GM12878 (cell line): ENCODE measurements at regions not wholly inside any gene's neighbourhood (a gene's known extent, or its start where the extent isn't known, plus 50 kb on each side); places are given as distances from the start of the nearest gene placed in this dataset.

Source experiments
- ATAC-seq: fragments of 200-7000 bp; cut with Tn5 transposase; 3 replicates; pipeline ENCODE4 v1.9.1; 2020; ENCODE audit warnings: mild to moderate bottlenecking, moderate library complexity
- BruUV-seq: library from RNA; stranded (reverse); fragments of 400-500 nt; replicated peaks from 2 replicates; lab custom pipeline; 2021; lab: Mats Ljungman, UMichigan
- CTCF ChIA-PET: fragments of 300-600 bp; sonication (Branson Sonifier 250); formaldehyde crosslinking; extraction: SDS; loops from one replicate; lab custom pipeline; 2021; ENCODE audit warnings: inconsistent platforms; lab: Yijun Ruan, JAX
- POLR2A ChIA-PET: fragments of 350-600 bp; formaldehyde crosslinking; extraction: SDS; loops from one replicate; lab custom pipeline; 2021; ENCODE audit warnings: inconsistent platforms; lab: Charles Lee
- RAD21 ChIA-PET: fragments of 300-600 bp; sonication (Branson Sonifier 250); formaldehyde crosslinking; loops from one replicate; lab custom pipeline; 2023; ENCODE audit warnings: antibody characterized with exemption; ENCODE audit not compliant: unreplicated experiment; lab: Charles Lee
- SMC1A ChIA-PET: fragments of 300-600 bp; sonication (Branson Sonifier 250); formaldehyde crosslinking; loops from one replicate; lab custom pipeline; 2023; ENCODE audit not compliant: unreplicated experiment, uncharacterized antibody; lab: Charles Lee
- DNase-seq: peaks from one replicate; pipeline ENCODE4 v3.0.0-alpha.2; 2011; ENCODE audit warnings: low read depth, low spot score
- FAIRE-seq: peaks from 3 replicates; lab custom pipeline; 2011; peaks lifted over from hg19 to GRCh38; lab: Jason Lieb, UNC
- H2AFZ ChIP-seq: 2 replicates; pipeline ENCODE4 v1.6.0; 2011; ENCODE audit warnings: low read depth, low read length, control low read depth; ENCODE audit not compliant: control insufficient read depth
- H3K27ac ChIP-seq: 2 replicates; pipeline ENCODE4 v1.5.1; 2011; ENCODE audit warnings: control low read depth; ENCODE audit not compliant: control insufficient read depth, insufficient read depth
- H3K27me3 ChIP-seq, 2 experiments: replicated peaks in 1 of 2; 2 replicates each; pipeline versions ENCODE4 v1.6.0 to v1.6.1; 2011; ENCODE audit warnings: low read length in 1 of 2; ENCODE audit not compliant: control insufficient read depth in 2 of 2, insufficient read depth in 2 of 2
- H3K36me3 ChIP-seq, 2 experiments: 2 replicates each; pipeline ENCODE4 v1.5.1; 2011; ENCODE audit warnings: low read length in 1 of 2; ENCODE audit not compliant: control insufficient read depth in 2 of 2, insufficient read depth in 2 of 2
- H3K4me1 ChIP-seq: 2 replicates; pipeline ENCODE4 v1.6.1; 2011; ENCODE audit warnings: mild to moderate bottlenecking, low read length, moderate library complexity, mixed read lengths; ENCODE audit not compliant: control insufficient read depth, insufficient read depth
- H3K4me2 ChIP-seq: 2 replicates; pipeline ENCODE4 v1.6.0; 2011; ENCODE audit warnings: control low read depth; ENCODE audit not compliant: control insufficient read depth, insufficient read depth
- H3K4me3 ChIP-seq: fragments of 200-600 bp; sonication (generic); 2 replicates; pipeline ENCODE4 v1.5.1; 2016
- H3K79me2 ChIP-seq: 2 replicates; pipeline ENCODE4 v1.6.0; 2011; ENCODE audit warnings: low read length; ENCODE audit not compliant: control insufficient read depth, insufficient read depth
- H3K9ac ChIP-seq: 2 replicates; pipeline ENCODE4 v1.8.0; 2011; ENCODE audit warnings: low read length, control low read depth, mixed read lengths; ENCODE audit not compliant: control insufficient read depth, insufficient read depth
- H3K9me3 ChIP-seq: replicated peaks from 3 replicates; pipeline ENCODE4 v1.5.1; 2011; ENCODE audit warnings: mild to moderate bottlenecking, low read length; ENCODE audit not compliant: control insufficient read depth, insufficient read depth
- H4K20me1 ChIP-seq: 2 replicates; pipeline ENCODE4 v1.6.0; 2011; ENCODE audit not compliant: control insufficient read depth, insufficient read depth
- CEBPB ChIP-seq, 2 experiments: fragments of 150-350 bp in 1 of 2; IDR thresholded peaks; 2 replicates each; pipeline ENCODE4 v1.6.1; 2012 to 2014; ENCODE audit warnings: low read depth in 2 of 2, low read length in 2 of 2, borderline replicate concordance in 1 of 2, inconsistent platforms in 1 of 2
- MTA3 ChIP-seq: IDR thresholded peaks from 2 replicates; pipeline ENCODE4 v1.6.1; 2012; ENCODE audit warnings: low read length, inconsistent platforms, borderline replicate concordance
- NR2F1 ChIP-seq: fragments of 450-650 bp; conservative IDR thresholded peaks from 2 replicates; pipeline ENCODE4 v1.6.1; 2017; ENCODE audit warnings: mild to moderate bottlenecking
- RAD21 ChIP-seq: IDR thresholded peaks from 2 replicates; pipeline ENCODE4 v1.6.1; 2011; ENCODE audit warnings: mild to moderate bottlenecking, low read depth, low read length, moderate library complexity; ENCODE audit not compliant: insufficient read depth
- WGBS: methylation state at CpG from one replicate; pipeline ENCODE4 v1.1.6; 2016; ENCODE audit warnings: low lambda C conversion rate; ENCODE audit not compliant: insufficient replicate concordance, insufficient coverage; ENCODE audit errors: missing lambda C conversion rate; 5-methylcytosine and 5-hydroxymethylcytosine counted together
- in situ Hi-C: fragments of 300-500 bp; cut with MboI; formaldehyde crosslinking; loops from 9 replicates; pipeline ENCODE4 v1.14.3; 2018; ENCODE audit warnings: mixed read lengths
- intact Hi-C: fragments of 100-400 bp; cut with micrococcal nuclease; formaldehyde crosslinking; loops from one replicate; pipeline ENCODE4 v1.14.2; 2022; ENCODE audit not compliant: unreplicated experiment
- TF ChIP-seq, protein P1 (sequence below): IDR thresholded peaks from 2 replicates; pipeline ENCODE4 v1.6.1; 2011; ENCODE audit warnings: mild to moderate bottlenecking, low read depth, low read length, moderate library complexity; ENCODE audit not compliant: insufficient replicate concordance
- TF ChIP-seq, protein P2 (sequence below): fragments of 450-650 bp; IDR thresholded peaks from 2 replicates; pipeline ENCODE4 v1.6.1; 2017; ENCODE audit warnings: mild to moderate bottlenecking

- no peak for TF ChIP-seq NR2F1
- TF ChIP-seq, protein P1, sequence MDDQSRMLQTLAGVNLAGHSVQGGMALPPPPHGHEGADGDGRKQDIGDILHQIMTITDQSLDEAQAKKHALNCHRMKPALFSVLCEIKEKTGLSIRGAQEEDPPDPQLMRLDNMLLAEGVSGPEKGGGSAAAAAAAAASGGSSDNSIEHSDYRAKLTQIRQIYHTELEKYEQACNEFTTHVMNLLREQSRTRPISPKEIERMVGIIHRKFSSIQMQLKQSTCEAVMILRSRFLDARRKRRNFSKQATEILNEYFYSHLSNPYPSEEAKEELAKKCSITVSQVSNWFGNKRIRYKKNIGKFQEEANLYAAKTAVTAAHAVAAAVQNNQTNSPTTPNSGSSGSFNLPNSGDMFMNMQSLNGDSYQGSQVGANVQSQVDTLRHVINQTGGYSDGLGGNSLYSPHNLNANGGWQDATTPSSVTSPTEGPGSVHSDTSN, result no peak
Observed at GRCh38 chr9:91503673-91504081, 80.0 kb upstream of the NFIL3 start (continued).

GRCh38 chr9:91502913-91503672 lies 79.5 kb upstream of the NFIL3 start:
- no peak overlapping the region for H3K4me2 ChIP-seq
- no peak overlapping the region for H2AFZ ChIP-seq
- no peak overlapping the region for H3K9ac ChIP-seq
- H3K4me3 ChIP-seq, result no peak overlapping the region
- TF ChIP-seq CEBPB (IDR thresholded peaks at IDR 0.05; ENCODE audit: borderline replicate concordance in 1 of 2, low read depth in 2 of 2, low read length in 2 of 2), result peak in 1 of 2 experiments; percentile 55; a peak in 1 of 4 replicates
- TF ChIP-seq, protein P2, sequence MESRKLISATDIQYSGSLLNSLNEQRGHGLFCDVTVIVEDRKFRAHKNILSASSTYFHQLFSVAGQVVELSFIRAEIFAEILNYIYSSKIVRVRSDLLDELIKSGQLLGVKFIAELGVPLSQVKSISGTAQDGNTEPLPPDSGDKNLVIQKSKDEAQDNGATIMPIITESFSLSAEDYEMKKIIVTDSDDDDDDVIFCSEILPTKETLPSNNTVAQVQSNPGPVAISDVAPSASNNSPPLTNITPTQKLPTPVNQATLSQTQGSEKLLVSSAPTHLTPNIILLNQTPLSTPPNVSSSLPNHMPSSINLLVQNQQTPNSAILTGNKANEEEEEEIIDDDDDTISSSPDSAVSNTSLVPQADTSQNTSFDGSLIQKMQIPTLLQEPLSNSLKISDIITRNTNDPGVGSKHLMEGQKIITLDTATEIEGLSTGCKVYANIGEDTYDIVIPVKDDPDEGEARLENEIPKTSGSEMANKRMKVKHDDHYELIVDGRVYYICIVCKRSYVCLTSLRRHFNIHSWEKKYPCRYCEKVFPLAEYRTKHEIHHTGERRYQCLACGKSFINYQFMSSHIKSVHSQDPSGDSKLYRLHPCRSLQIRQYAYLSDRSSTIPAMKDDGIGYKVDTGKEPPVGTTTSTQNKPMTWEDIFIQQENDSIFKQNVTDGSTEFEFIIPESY, result no peak
- TF ChIP-seq RAD21, result no peak
- TF ChIP-seq MTA3, result no peak
- WGBS, result 70% methylated on average over 12 of the region's 12 CpGs
- no TSS peak for BruUV-seq
- H3K27me3 ChIP-seq, result peaks cover 0 to 2% of the 10 kb centered on the region in 2 experiments; a peak in 2 of 4 replicates
- no peak for DNase-seq
- intact Hi-C loops (no loop called here), in situ Hi-C loops (no loop called here)
- ChIA-PET POLR2A (no interaction called here), SMC1A (no interaction called here), RAD21 (no interaction called here), CTCF (no interaction called here)
- FAIRE-seq, result no peak
- H3K79me2 ChIP-seq, result no peaks in the 10 kb centered on the region
- no peaks in the 10 kb centered on the region for H4K20me1 ChIP-seq
- H3K36me3 ChIP-seq, result no peaks in the 10 kb centered on the region
- ATAC-seq, result no peak
- H3K27ac ChIP-seq, result no peak overlapping the region
- no peaks in the 10 kb centered on the region for H3K4me1 ChIP-seq
- no peaks in the 10 kb centered on the region for H3K9me3 ChIP-seq
